Panc1 (cell line): ENCODE measurements at regions not wholly inside any gene's neighbourhood (a gene's known extent, or its start where the extent isn't known, plus 50 kb on each side); places are given as distances from the start of the nearest gene placed in this dataset.

Experiments
- ATAC-seq: fragments of 200-7000 bp; cut with Tn5 transposase; 2 replicates; pipeline ENCODE4 v1.9.1; 2020; ENCODE audit warnings: mild to moderate bottlenecking, moderate library complexity
- BruUV-seq: library from RNA; stranded (reverse); fragments of 400-500 nt; replicated peaks from 2 replicates; lab custom pipeline; 2021; lab: Mats Ljungman, UMichigan
- CTCF ChIA-PET: fragments of 300-600 bp; sonication (Branson Sonifier 250); formaldehyde crosslinking; loops from one replicate; lab custom pipeline; 2022; ENCODE audit warnings: antibody characterized with exemption; lab: Charles Lee
- POLR2A ChIA-PET: fragments of 300-600 bp; sonication (Branson Sonifier 250); formaldehyde crosslinking; loops from one replicate; lab custom pipeline; 2022; ENCODE audit warnings: antibody characterized with exemption; lab: Charles Lee
- DNase-seq: peaks from one replicate; pipeline ENCODE4 v3.0.0-alpha.2; 2010; ENCODE audit warnings: low read depth, low spot score
- H3K27ac ChIP-seq: 2 replicates; pipeline ENCODE4 v1.5.1; 2011; ENCODE audit warnings: mild to moderate bottlenecking, low read length, inconsistent platforms
- H3K27me3 ChIP-seq: fragments of 200-500 bp; sonication (Bioruptor generic); 2 replicates; pipeline ENCODE4 v1.6.0; 2014; ENCODE audit warnings: low read length, inconsistent platforms; ENCODE audit not compliant: control insufficient read depth, insufficient read depth
- H3K36me3 ChIP-seq: fragments of 200-500 bp; sonication (Bioruptor generic); 2 replicates; pipeline ENCODE4 v1.5.1; 2014; ENCODE audit warnings: inconsistent platforms, mild to moderate bottlenecking, low read length, moderate library complexity; ENCODE audit not compliant: control insufficient read depth, insufficient read depth
- H3K4me1 ChIP-seq: 2 replicates; pipeline ENCODE4 v1.5.1; 2011; ENCODE audit warnings: inconsistent platforms, mild to moderate bottlenecking, low read length, moderate library complexity; ENCODE audit not compliant: control insufficient read depth, insufficient read depth
- H3K4me3 ChIP-seq, 2 experiments: 2 replicates each; pipeline ENCODE4 v1.5.1; 2011 to 2012; ENCODE audit warnings: low read depth in 2 of 2, low read length in 2 of 2, mild to moderate bottlenecking in 2 of 2, inconsistent platforms in 1 of 2, moderate library complexity in 1 of 2
- H3K9me3 ChIP-seq: fragments of 200-500 bp; sonication (Bioruptor generic); 2 replicates; pipeline ENCODE4 v1.5.1; 2014; ENCODE audit warnings: low read depth, mild to moderate bottlenecking, inconsistent platforms, low read length, moderate library complexity; ENCODE audit not compliant: control insufficient read depth, insufficient read depth
- POLR2AphosphoS5 ChIP-seq: IDR thresholded peaks from 2 replicates; pipeline ENCODE4 v1.6.1; 2012; ENCODE audit warnings: mild to moderate bottlenecking, low read depth, low read length, moderate library complexity
- REST ChIP-seq, 2 experiments: IDR thresholded peaks; 2 replicates each; pipeline ENCODE4 v1.6.1; 2011 to 2012; ENCODE audit warnings: low read depth in 2 of 2, control low read depth in 1 of 2, low read length in 1 of 2, mild to moderate bottlenecking in 1 of 2, moderate library complexity in 1 of 2; ENCODE audit not compliant: insufficient read depth in 1 of 2
- SIN3A ChIP-seq: IDR thresholded peaks from 2 replicates; pipeline ENCODE4 v1.6.1; 2012; ENCODE audit warnings: low read depth, mild to moderate bottlenecking, low read length, moderate library complexity, borderline replicate concordance; ENCODE audit not compliant: insufficient read depth
- TCF7L2 ChIP-seq: IDR thresholded peaks from 2 replicates; pipeline ENCODE4 v1.6.1; 2011; ENCODE audit warnings: mild to moderate bottlenecking, low read depth, low read length, inconsistent platforms
- in situ Hi-C: cut with HindIII; loops from 2 replicates; pipeline ENCODE4 v1.10.0; 2016; ENCODE audit warnings: low sequenced_read_pairs, low pct_unique_long_range_greater_than_20kb
- intact Hi-C: fragments of 100-400 bp; cut with micrococcal nuclease; formaldehyde crosslinking; loops from one replicate; pipeline ENCODE4 v1.10.0; 2022; ENCODE audit not compliant: unreplicated experiment
- TF ChIP-seq, protein P1 (sequence below): fragments of 450-650 bp; IDR thresholded peaks from 2 replicates; pipeline ENCODE4 v1.5.1; 2017; ENCODE audit warnings: mild to moderate bottlenecking

DNA sequence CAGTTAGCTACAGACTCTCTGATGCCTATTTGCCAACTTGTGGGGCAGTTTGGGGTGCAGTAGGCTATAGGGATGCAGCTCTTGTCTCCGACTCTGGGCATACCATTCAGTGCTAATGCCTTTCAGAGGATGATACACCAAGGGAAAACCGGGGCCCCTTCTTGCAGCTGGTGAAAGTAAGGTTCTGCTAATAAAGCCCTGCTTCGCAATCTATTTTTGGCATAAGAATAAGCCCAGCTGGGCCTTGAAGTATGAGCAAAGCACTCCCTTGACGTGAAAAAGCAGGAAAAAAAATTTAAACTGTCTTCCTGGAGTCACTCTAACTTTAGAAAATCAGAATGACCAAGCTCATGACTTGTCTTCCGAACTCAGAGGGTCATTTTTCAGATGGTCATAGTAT is 124.1 kb upstream of the RBM19 start:
- BruUV-seq: no TSS peak
- CTCF ChIA-PET: no interaction called here
- ATAC-seq: no peak
- POLR2A ChIA-PET: no interaction called here
- in situ Hi-C loops: no loop called here
- Histone ChIP-seq H3K27me3 (no peaks in the 10 kb centered on the region), H3K27ac (no peak overlapping the region), H3K4me3 (no peak overlapping the region), H3K36me3 (no peaks in the 10 kb centered on the region), H3K4me1 (no peaks in the 10 kb centered on the region), H3K9me3 (no peaks in the 10 kb centered on the region)
- DNase-seq: no peak
- intact Hi-C loops: no loop called here
- TF ChIP-seq REST (IDR thresholded peaks at IDR 0.05; ENCODE audit: insufficient read depth in 1 of 2, low read depth in 2 of 2, low read length in 1 of 2) (no peak), SIN3A (no peak), POLR2AphosphoS5 (no peak), TCF7L2 (no peak)
- TF ChIP-seq, protein P1, sequence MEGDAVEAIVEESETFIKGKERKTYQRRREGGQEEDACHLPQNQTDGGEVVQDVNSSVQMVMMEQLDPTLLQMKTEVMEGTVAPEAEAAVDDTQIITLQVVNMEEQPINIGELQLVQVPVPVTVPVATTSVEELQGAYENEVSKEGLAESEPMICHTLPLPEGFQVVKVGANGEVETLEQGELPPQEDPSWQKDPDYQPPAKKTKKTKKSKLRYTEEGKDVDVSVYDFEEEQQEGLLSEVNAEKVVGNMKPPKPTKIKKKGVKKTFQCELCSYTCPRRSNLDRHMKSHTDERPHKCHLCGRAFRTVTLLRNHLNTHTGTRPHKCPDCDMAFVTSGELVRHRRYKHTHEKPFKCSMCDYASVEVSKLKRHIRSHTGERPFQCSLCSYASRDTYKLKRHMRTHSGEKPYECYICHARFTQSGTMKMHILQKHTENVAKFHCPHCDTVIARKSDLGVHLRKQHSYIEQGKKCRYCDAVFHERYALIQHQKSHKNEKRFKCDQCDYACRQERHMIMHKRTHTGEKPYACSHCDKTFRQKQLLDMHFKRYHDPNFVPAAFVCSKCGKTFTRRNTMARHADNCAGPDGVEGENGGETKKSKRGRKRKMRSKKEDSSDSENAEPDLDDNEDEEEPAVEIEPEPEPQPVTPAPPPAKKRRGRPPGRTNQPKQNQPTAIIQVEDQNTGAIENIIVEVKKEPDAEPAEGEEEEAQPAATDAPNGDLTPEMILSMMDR: no peak

- ChIA-PET CTCF (interaction anchor here (0.6 kb wide), 1 partner anchor 1882 kb away, joined by 3 read pairs; no protein-coding TSS in a partner anchor), POLR2A (no interaction called here)
- TF ChIP-seq, protein P1: no peak
- no peak for TF ChIP-seq POLR2AphosphoS5
- DNase-seq (no peak), ATAC-seq (no peak)
- in situ Hi-C loops: no loop called here
- intact Hi-C loops: no loop called here
- Histone ChIP-seq H3K9me3 (no peaks in the 10 kb centered on the region), H3K4me1 (no peaks in the 10 kb centered on the region), H3K27me3 (peaks cover 2% of the 10 kb centered on the region), H3K27ac (no peak overlapping the region), H3K36me3 (no peaks in the 10 kb centered on the region), H3K4me3 (no peak overlapping the region)
- no TSS peak for BruUV-seq
These were observed 107.0 kb upstream of the RBM19 start for GRCh38 chr12:114073076-114073475.
